ACHN (cell line): ENCODE measurements at regions not wholly inside any gene's neighbourhood (a gene's known extent, or its start where the extent isn't known, plus 50 kb on each side); places are given as distances from the start of the nearest gene placed in this dataset.

ENCODE experiments used
- DNase-seq: peaks from one replicate; pipeline ENCODE4 v3.0.0-alpha.2; 2015
- in situ Hi-C: cut with HindIII; loops from 2 replicates; pipeline ENCODE4 v1.10.0; 2017; ENCODE audit warnings: low sequenced_read_pairs, low pct_ligation_motif_present, low pct_unique_long_range_greater_than_20kb

DNA sequence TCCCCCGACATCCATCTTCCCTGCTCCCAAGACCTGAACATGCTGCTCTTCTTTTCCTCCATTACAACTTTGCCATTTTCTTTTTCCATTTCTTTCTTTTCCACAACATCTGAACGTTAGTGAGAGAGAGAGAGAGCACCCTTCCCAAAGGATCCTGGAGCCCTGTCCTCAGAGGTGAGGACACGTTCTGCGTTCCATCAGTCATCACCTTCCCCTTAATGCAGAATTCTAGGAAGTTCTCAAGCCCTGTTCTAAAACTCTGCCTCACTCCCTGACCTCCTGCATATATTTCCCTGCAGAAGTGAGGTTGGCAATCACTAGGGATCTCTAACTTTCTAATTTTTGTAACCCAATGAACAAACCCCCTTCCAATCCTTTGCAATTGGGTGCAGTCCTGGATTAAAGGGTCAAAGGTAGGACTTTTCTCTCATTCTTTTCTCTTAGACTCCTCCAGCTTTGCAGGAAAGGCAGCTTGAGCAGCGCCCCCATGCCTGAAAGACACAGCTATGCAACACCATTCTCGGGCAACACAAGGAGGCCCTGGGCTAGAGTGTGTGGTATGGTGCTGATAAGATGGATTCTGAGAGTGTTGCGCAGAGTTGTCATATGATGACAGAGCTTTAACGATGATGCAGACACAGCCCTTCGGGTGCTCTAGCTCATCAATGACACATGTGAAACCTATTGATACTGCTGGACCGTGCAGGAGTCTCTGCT is 59.2 kb upstream of the TNR start:
- in situ Hi-C loops = no loop called here
- no peak for DNase-seq

DNA sequence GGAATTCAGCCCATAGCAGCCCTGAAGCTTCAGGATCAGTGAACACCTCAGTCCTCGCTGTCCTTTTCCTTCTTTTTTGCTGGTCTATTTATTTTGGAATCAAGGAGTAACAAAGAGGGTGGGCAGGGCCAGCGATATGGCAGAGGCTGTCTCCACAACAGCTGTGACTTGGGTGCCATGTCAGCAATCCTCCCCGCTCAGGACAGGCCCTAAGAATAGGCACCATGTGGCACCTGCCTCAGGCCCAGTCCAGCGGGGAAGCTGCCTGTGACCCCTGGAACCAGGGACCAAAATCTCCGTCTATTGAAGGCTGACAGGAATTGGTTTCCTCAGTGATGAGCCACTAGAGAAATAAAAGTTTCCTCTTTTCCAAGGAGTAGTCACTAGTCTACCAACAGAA is 58.6 kb upstream of the TNR start:
- no peak for DNase-seq
- in situ Hi-C loops = no loop called here

DNA sequence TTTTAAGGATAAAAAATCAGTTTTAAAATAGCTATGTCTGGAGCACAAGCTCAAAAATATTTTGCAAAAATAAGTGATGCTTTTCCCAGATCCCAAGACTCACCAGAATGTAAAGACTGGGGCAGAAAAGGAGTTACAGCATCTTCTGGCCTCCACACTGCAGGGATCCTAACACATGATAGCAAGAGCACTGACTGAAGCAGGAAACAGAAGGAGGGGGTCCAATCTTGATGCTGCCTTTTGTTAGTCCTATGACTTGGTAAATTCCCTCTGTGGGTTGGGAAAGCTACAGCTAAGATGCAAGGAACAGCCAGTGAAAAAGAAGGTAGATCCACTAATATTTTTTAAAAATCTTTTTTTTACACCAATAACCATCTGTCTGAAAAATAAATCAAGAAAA is 54.2 kb upstream of the TNR start:
- in situ Hi-C loops = no loop called here
- no peak for DNase-seq

DNA sequence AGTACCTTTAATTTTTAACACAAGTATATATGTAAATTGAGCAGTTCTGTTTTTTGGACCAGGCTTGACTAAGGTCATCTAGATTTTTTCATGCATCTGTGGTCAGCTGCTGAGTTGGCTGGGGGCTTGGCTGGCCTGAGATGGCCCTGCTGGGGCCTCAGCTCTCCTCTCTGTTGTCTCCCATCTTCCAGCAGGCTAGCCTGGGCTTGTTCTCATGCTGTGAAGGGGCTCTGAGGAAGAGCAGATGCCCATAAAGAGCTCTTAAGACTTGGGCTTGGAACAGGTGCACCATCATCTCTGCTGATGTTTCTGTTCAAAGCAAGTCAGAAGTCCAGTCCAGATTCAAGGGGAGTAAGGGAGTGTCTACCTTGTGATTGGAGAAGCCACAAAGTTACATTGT is 51.2 kb upstream of the TNR start:
- in situ Hi-C loops = no loop called here
- DNase-seq = no peak

DNA sequence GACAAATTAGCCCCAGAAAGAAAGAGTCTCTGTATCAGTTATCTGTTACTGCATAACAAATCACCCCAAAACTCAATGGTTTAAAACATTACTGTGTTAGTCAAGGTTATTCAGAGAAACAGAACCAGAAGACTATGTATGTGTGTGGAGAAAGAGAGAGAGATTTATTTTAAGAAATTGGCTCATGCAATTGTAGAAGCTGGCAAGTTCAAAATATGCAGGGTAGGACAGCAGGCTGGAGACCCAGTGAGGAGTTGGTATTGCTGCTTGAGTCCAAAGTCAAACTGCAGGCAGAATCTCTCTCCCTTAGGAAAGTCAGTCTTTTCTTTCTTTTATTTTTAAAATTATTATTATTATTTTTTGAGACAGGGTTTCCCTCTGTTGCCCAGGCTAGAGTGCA is 50.2 kb upstream of the TNR start:
- in situ Hi-C loops = no loop called here
- no peak for DNase-seq
